C4-2B (cell line): ENCODE measurements at regions not wholly inside any gene's neighbourhood (a gene's known extent, or its start where the extent isn't known, plus 50 kb on each side); places are given as distances from the start of the nearest gene placed in this dataset.
A peak's percentile ranks its signal among the peaks of the same experiment; 100 is the strongest.

Experiments
- H3K27ac ChIP-seq: fragments of 450-650 bp; 2 replicates; pipeline ENCODE4 v1.5.1; 2017
- CTCF ChIP-seq: fragments of 450-650 bp; conservative IDR thresholded peaks from 2 replicates; pipeline ENCODE4 v1.5.1; 2017; ENCODE audit warnings: mild to moderate bottlenecking
- ZFX ChIP-seq: fragments of 450-650 bp; IDR thresholded peaks from 2 replicates; pipeline ENCODE4 v1.6.1; 2017

- no peak for TF ChIP-seq CTCF
- no peak for TF ChIP-seq ZFX
- H3K27ac ChIP-seq, result peak overlapping the region; percentile 90
These were observed 377.1 kb downstream of the VPS13C start for GRCh38 chr15:61682891-61683735.

- TF ChIP-seq CTCF (no peak), ZFX (no peak)
- H3K27ac ChIP-seq, result peak overlapping the region; percentile 85
These were observed 378.6 kb downstream of the VPS13C start for GRCh38 chr15:61681676-61682075.

- peak overlapping the region; percentile 85 for H3K27ac ChIP-seq
- no peak for TF ChIP-seq CTCF
- no peak for TF ChIP-seq ZFX
These were observed 379.2 kb downstream of the VPS13C start for GRCh38 chr15:61681038-61681418.

- no peak for TF ChIP-seq ZFX
- no peak for TF ChIP-seq CTCF
- H3K27ac ChIP-seq, result peak overlapping the region; percentile 85; the same call in 1 of the 2 replicates
These were observed 379.8 kb downstream of the VPS13C start for GRCh38 chr15:61680260-61681037.

GRCh38 chr15:61671736-61672135 lies 388.5 kb downstream of the VPS13C start:
- no peak overlapping the region for H3K27ac ChIP-seq
- TF ChIP-seq ZFX, result no peak
- TF ChIP-seq CTCF, result no peak

GRCh38 chr15:61668444-61668843 lies 391.8 kb downstream of the VPS13C start:
- H3K27ac ChIP-seq, result no peak overlapping the region
- no peak for TF ChIP-seq CTCF

- TF ChIP-seq CTCF (no peak), ZFX (no peak)
- no peak overlapping the region for H3K27ac ChIP-seq
These were observed 398.5 kb downstream of the VPS13C start for GRCh38 chr15:61661791-61662190.
